ENCODE measurements at regions not wholly inside any gene's neighbourhood (a gene's known extent, or its start where the extent isn't known, plus 50 kb on each side); places are given as distances from the start of the nearest gene placed in this dataset.

DNA sequence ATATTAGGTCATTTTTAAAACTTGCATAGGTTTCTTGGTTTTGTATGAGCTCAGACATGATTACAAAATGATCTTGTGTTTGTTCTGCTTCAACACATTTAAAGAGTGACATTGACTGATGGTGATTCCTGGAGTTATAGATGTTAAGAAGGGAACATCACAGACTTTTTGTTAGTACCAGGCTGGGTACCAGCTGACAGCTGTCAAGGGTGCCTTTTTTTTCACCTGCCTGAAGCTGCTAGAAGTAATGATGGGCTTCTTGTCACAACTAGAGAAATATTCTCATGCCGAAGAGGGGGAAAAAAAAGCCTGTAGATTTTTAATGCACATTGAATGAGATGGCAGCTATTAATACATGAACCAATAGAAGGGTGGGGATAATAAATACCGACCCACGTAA lies 226.6 kb upstream of the TRAM1L1 start:
- Histone ChIP-seq H3K9me3 (ENCODE audit: control insufficient read depth, insufficient read depth, low read depth, low read length) (no peaks in the 10 kb centered on the region), H3K27ac (ENCODE audit: low read length) (no peak overlapping the region), H3K36me3 (ENCODE audit: control insufficient read depth, insufficient read depth, low read length) (no peaks in the 10 kb centered on the region), H3K4me3 (ENCODE audit: low read depth in 2 of 2, low read length in 2 of 2) (no peak overlapping the region), H3K4me1 (ENCODE audit: control insufficient read depth, insufficient read depth, low read length) (no peaks in the 10 kb centered on the region), H3K27me3 (ENCODE audit: control insufficient read depth, insufficient read depth, low read length) (no peaks in the 10 kb centered on the region)
- no peak for ATAC-seq
- no peak for TF ChIP-seq SIN3A (IDR thresholded peaks at IDR 0.05; ENCODE audit: borderline replicate concordance, insufficient read depth, low read depth, low read length)
- TF ChIP-seq, protein P1, sequence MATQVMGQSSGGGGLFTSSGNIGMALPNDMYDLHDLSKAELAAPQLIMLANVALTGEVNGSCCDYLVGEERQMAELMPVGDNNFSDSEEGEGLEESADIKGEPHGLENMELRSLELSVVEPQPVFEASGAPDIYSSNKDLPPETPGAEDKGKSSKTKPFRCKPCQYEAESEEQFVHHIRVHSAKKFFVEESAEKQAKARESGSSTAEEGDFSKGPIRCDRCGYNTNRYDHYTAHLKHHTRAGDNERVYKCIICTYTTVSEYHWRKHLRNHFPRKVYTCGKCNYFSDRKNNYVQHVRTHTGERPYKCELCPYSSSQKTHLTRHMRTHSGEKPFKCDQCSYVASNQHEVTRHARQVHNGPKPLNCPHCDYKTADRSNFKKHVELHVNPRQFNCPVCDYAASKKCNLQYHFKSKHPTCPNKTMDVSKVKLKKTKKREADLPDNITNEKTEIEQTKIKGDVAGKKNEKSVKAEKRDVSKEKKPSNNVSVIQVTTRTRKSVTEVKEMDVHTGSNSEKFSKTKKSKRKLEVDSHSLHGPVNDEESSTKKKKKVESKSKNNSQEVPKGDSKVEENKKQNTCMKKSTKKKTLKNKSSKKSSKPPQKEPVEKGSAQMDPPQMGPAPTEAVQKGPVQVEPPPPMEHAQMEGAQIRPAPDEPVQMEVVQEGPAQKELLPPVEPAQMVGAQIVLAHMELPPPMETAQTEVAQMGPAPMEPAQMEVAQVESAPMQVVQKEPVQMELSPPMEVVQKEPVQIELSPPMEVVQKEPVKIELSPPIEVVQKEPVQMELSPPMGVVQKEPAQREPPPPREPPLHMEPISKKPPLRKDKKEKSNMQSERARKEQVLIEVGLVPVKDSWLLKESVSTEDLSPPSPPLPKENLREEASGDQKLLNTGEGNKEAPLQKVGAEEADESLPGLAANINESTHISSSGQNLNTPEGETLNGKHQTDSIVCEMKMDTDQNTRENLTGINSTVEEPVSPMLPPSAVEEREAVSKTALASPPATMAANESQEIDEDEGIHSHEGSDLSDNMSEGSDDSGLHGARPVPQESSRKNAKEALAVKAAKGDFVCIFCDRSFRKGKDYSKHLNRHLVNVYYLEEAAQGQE (IDR thresholded peaks at IDR 0.05; ENCODE audit: insufficient read depth in 1 of 2, low read depth in 2 of 2, low read length in 1 of 2), result no peak
- TF ChIP-seq, protein P2, sequence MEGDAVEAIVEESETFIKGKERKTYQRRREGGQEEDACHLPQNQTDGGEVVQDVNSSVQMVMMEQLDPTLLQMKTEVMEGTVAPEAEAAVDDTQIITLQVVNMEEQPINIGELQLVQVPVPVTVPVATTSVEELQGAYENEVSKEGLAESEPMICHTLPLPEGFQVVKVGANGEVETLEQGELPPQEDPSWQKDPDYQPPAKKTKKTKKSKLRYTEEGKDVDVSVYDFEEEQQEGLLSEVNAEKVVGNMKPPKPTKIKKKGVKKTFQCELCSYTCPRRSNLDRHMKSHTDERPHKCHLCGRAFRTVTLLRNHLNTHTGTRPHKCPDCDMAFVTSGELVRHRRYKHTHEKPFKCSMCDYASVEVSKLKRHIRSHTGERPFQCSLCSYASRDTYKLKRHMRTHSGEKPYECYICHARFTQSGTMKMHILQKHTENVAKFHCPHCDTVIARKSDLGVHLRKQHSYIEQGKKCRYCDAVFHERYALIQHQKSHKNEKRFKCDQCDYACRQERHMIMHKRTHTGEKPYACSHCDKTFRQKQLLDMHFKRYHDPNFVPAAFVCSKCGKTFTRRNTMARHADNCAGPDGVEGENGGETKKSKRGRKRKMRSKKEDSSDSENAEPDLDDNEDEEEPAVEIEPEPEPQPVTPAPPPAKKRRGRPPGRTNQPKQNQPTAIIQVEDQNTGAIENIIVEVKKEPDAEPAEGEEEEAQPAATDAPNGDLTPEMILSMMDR (IDR thresholded peaks at IDR 0.05), result no peak
- no peak for TF ChIP-seq TCF7L2 (IDR thresholded peaks at IDR 0.05; ENCODE audit: low read depth, low read length)
- TF ChIP-seq POLR2AphosphoS5 (IDR thresholded peaks at IDR 0.05; ENCODE audit: low read depth, low read length), result no peak
- intact Hi-C loops (cut with micrococcal nuclease; ENCODE audit: unreplicated experiment), result no loop called here
- in situ Hi-C loops (cut with HindIII; ENCODE audit: low pct_unique_long_range_greater_than_20kb, low sequenced_read_pairs), result no loop called here
- ChIA-PET CTCF (no interaction called here), POLR2A (no interaction called here)
- BruUV-seq (replicated peaks), result no TSS peak
- no peak for DNase-seq (ENCODE audit: low read depth, low spot score)

DNA sequence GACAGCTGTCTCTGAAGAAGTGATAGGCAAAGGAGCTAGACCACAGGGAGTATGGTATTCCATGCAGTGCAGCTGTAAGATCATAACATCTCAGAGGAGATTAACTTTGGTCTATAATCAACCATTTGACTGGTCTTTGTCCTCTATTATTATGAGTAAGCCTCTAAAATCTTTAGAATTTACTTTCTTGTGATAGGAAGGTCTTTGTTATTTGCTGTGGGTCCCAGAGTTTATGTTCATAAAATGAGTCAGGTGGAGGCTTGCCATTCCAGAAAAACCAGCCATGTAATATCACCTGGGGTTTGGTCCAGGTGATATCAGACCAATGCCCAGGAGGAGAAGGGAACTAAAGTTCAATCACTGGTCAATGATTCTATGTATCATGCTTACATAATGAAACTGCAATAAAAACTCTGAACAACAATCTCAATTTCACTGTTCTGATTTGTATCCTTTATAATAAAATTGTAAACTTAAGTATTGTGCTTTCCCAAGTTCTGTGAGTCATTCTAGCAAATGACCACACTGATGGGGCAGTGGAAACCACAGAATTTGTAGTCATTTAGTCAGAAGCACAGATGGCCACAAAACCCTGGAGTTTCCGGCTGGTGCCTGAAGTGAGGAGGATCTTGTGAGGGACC lies 239.6 kb upstream of the TRAM1L1 start:
- BruUV-seq (replicated peaks), result no TSS peak
- Histone ChIP-seq H3K9me3 (ENCODE audit: control insufficient read depth, insufficient read depth, low read depth, low read length) (no peaks in the 10 kb centered on the region), H3K27ac (ENCODE audit: low read length) (no peak overlapping the region), H3K4me1 (ENCODE audit: control insufficient read depth, insufficient read depth, low read length) (no peaks in the 10 kb centered on the region), H3K27me3 (ENCODE audit: control insufficient read depth, insufficient read depth, low read length) (no peaks in the 10 kb centered on the region), H3K4me3 (ENCODE audit: low read depth in 2 of 2, low read length in 2 of 2) (no peak overlapping the region), H3K36me3 (ENCODE audit: control insufficient read depth, insufficient read depth, low read length) (no peaks in the 10 kb centered on the region)
- POLR2A ChIA-PET, result no interaction called here
- CTCF ChIA-PET, result no interaction called here
- in situ Hi-C loops (cut with HindIII; ENCODE audit: low pct_unique_long_range_greater_than_20kb, low sequenced_read_pairs) (no loop called here), intact Hi-C loops (cut with micrococcal nuclease; ENCODE audit: unreplicated experiment) (no loop called here)
- ATAC-seq, result no peak
- DNase-seq (ENCODE audit: low read depth, low spot score), result no peak
- TF ChIP-seq TCF7L2 (IDR thresholded peaks at IDR 0.05; ENCODE audit: low read depth, low read length), result no peak
- TF ChIP-seq, protein P2 (IDR thresholded peaks at IDR 0.05), result no peak
